Omental fat pad (tissue), 3 donors: ENCODE measurements at regions not wholly inside any gene's neighbourhood (a gene's known extent, or its start where the extent isn't known, plus 50 kb on each side); places are given as distances from the start of the nearest gene placed in this dataset.

Experiments
- ATAC-seq: fragments of 150-250 bp; one replicate; pipeline ENCODE4 v1.9.1; 2016; ENCODE audit warnings: mild to moderate bottlenecking, moderate library complexity; ENCODE audit not compliant: low FRiP score
- DNase-seq: peaks from one replicate; pipeline ENCODE4 v3.0.0-alpha.2; 2019; ENCODE audit warnings: low spot score
- TF ChIP-seq, protein P1 (sequence below), 3 donors: fragments of 450-650 bp; IDR thresholded peaks; one replicate each; pipeline ENCODE4 v1.5.1; 2016 to 2017; ENCODE audit warnings: antibody characterized with exemption in 3 of 3, mild to moderate bottlenecking in 3 of 3, moderate library complexity in 2 of 3

DNA sequence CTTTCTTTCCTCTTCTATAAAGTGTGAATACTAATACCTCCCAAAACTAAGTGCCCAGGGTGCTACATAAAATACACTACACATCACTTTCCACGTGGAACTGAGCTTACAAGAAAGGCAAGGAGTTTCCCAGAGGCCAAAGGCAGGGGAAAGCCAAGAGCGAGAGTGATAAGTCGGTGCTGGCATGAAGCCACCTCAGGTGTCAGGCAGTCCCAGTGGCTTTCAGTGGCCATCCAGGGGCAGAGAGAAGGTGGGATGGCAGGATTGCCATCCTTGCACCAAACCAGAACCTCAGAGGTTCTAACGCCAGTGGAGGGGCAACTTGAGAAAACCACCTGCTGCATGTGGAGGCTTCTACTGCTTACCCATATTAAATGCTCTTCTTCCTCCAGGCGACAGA lies 79.7 kb upstream of the DIO3 start:
- TF ChIP-seq, protein P1, sequence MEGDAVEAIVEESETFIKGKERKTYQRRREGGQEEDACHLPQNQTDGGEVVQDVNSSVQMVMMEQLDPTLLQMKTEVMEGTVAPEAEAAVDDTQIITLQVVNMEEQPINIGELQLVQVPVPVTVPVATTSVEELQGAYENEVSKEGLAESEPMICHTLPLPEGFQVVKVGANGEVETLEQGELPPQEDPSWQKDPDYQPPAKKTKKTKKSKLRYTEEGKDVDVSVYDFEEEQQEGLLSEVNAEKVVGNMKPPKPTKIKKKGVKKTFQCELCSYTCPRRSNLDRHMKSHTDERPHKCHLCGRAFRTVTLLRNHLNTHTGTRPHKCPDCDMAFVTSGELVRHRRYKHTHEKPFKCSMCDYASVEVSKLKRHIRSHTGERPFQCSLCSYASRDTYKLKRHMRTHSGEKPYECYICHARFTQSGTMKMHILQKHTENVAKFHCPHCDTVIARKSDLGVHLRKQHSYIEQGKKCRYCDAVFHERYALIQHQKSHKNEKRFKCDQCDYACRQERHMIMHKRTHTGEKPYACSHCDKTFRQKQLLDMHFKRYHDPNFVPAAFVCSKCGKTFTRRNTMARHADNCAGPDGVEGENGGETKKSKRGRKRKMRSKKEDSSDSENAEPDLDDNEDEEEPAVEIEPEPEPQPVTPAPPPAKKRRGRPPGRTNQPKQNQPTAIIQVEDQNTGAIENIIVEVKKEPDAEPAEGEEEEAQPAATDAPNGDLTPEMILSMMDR (IDR thresholded peaks at IDR 0.05) = no peak
- ATAC-seq = no peak

DNA sequence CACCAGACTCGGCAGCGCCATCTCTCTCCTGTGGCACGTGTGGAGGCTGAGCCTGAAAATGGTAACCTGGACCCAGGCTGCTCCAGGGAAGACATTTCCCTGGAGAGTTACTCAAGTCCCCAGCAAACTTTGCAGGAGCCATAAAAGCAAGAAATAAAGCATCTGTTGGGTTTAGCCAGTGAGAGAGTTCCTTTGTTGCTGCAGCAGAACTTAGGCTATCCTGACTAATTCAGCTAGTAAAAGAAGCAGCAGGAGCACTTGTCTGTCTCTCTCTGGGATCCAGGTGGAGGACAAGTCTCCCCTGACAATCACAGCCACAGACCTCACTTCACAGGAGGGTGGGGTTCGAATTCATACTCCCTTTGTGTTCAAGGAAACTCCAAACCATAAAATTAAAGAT lies 79.2 kb upstream of the DIO3 start:
- TF ChIP-seq, protein P1 (IDR thresholded peaks at IDR 0.05) = no peak
- DNase-seq (no peak), ATAC-seq (no peak)

More for the DNA sequence above, 79.7 kb upstream of the DIO3 start:
- peak; percentile 18 for DNase-seq

DNA sequence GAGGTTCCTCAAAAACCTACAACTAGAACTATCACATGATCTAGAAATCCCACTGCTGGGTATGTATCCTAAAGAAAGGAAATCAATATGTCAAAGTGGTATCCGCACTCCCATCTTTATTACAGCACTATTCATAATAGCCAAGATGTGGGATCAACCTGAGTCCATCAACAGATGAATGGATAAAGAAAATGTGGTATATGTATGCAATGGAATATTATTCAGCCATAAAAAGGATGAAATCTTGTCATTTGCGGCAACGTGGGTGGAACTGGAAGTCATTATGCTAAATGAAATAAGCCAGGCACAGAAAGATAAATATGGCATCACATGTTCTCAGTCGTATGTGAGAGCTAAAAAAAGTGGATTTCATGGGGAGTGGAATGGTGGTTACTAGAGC lies 77.5 kb upstream of the DIO3 start:
- TF ChIP-seq, protein P1 (IDR thresholded peaks at IDR 0.05) = no peak
- no peak for ATAC-seq
- no peak for DNase-seq

DNA sequence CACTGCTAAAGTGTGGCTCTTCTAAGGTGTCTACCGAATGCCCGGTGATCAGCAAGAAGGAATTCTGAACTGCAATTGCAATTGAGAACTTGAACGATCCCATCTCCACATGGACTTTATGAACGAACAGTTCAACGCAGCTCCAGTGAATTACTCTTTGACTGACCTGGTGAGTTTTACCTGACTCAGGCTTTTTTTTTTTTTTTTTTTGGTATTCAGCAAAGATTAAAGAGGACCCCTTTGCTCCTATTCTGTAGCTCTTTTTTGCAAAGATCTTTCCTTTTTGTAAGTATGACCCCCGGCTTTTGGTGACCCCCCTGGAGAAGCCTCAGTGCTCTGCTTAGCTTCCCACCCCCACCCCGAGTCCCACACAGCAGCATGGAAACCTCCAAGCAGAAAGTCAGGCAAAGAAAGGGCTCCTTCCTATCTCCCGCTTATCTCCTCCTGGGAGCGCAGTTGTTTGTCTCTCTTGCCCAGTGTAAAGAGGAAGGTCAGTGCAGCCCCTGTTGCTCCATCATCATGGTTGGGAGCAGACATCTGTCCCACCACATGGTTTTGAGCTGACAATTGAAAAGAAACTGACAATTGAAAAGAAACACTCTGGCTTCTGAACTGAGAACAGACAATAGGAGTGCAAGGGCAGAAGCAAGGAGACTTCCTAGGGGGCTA lies 72.1 kb upstream of the DIO3 start:
- DNase-seq = no peak
- TF ChIP-seq, protein P1 (IDR thresholded peaks at IDR 0.05) = no peak
- no peak for ATAC-seq

GRCh38 chr14:101490771-101491170 lies 70.5 kb upstream of the DIO3 start:
- TF ChIP-seq, protein P1 (IDR thresholded peaks at IDR 0.05) = no peak
- DNase-seq (no peak), ATAC-seq (no peak)

GRCh38 chr14:101491841-101492240 lies 69.5 kb upstream of the DIO3 start:
- ATAC-seq (no peak), DNase-seq (no peak)
- TF ChIP-seq, protein P1 (IDR thresholded peaks at IDR 0.05) = no peak

DNA sequence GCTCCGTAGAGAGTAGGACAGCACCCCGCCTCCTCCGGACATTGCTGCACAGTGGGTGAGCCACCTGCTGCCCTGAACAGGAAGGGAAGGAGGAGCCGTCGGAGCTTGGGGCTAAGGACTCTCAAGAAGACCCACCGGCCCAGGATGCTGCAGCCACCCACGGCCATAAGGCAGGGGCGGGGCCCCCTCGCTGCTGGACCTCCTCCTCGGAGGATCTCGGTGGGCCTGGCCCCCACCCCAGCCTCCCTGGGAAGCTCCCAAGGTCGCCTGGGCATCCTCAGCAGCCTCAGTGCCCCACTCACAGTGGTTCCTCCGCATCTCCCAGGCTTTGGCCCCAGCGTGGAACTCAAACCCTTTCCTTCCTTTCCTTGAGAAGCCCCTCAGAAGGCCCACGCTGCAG lies 68.6 kb upstream of the DIO3 start:
- DNase-seq = no peak
- TF ChIP-seq, protein P1 (IDR thresholded peaks at IDR 0.05) = no peak
- no peak for ATAC-seq
